Rectal smooth muscle tissue (tissue), 1 donor: ENCODE measurements at regions not wholly inside any gene's neighbourhood (a gene's known extent, or its start where the extent isn't known, plus 50 kb on each side); places are given as distances from the start of the nearest gene placed in this dataset.

Experiments
- H3K27ac ChIP-seq: one replicate; pipeline ENCODE4 v1.7.0; 2013; ENCODE audit warnings: low read depth, low read length, inconsistent platforms
- H3K27me3 ChIP-seq: one replicate; pipeline ENCODE4 v1.7.0; 2013; ENCODE audit warnings: low read length; ENCODE audit not compliant: control insufficient read depth, insufficient read depth
- H3K36me3 ChIP-seq: one replicate; pipeline ENCODE4 v1.7.0; 2013; ENCODE audit warnings: low read length; ENCODE audit not compliant: control insufficient read depth, insufficient read depth
- H3K4me1 ChIP-seq: one replicate; pipeline ENCODE4 v1.7.0; 2013; ENCODE audit warnings: low read length; ENCODE audit not compliant: control insufficient read depth, insufficient read depth
- H3K4me3 ChIP-seq: one replicate; pipeline ENCODE4 v1.7.0; 2013; ENCODE audit warnings: low read length
- H3K9ac ChIP-seq: one replicate; pipeline ENCODE4 v1.7.0; 2013; ENCODE audit warnings: low read length

- Histone ChIP-seq H3K27ac (no peak overlapping the region), H3K27me3 (no peaks in the 10 kb centered on the region), H3K9ac (no peak overlapping the region), H3K36me3 (no peaks in the 10 kb centered on the region), H3K4me3 (no peak overlapping the region), H3K4me1 (no peaks in the 10 kb centered on the region)
Measured at GRCh38 chr7:20013536-20013935, 203.6 kb downstream of the MACC1 start.

- no peak overlapping the region for H3K27ac ChIP-seq
- no peaks in the 10 kb centered on the region for H3K4me1 ChIP-seq
- no peak overlapping the region for H3K9ac ChIP-seq
- no peaks in the 10 kb centered on the region for H3K36me3 ChIP-seq
- H3K27me3 ChIP-seq: no peaks in the 10 kb centered on the region
- no peak overlapping the region for H3K4me3 ChIP-seq
Measured at GRCh38 chr7:20012100-20012499, 205.1 kb downstream of the MACC1 start.

- Histone ChIP-seq H3K9ac (no peak overlapping the region), H3K4me3 (no peak overlapping the region), H3K36me3 (no peaks in the 10 kb centered on the region), H3K27ac (no peak overlapping the region), H3K27me3 (no peaks in the 10 kb centered on the region), H3K4me1 (no peaks in the 10 kb centered on the region)
Measured at GRCh38 chr7:20010877-20011276, 206.3 kb downstream of the MACC1 start.

GRCh38 chr7:20007510-20007909, 209.7 kb downstream of the MACC1 start:
- Histone ChIP-seq H3K9ac (no peak overlapping the region), H3K4me1 (no peaks in the 10 kb centered on the region), H3K4me3 (no peak overlapping the region), H3K36me3 (no peaks in the 10 kb centered on the region), H3K27ac (no peak overlapping the region), H3K27me3 (no peaks in the 10 kb centered on the region)

- Histone ChIP-seq H3K36me3 (no peaks in the 10 kb centered on the region), H3K27me3 (no peaks in the 10 kb centered on the region), H3K27ac (no peak overlapping the region), H3K4me1 (no peaks in the 10 kb centered on the region), H3K4me3 (no peak overlapping the region), H3K9ac (no peak overlapping the region)
Measured at GRCh38 chr7:20005081-20005480, 212.1 kb downstream of the MACC1 start.

GRCh38 chr7:19999681-20000080, 217.5 kb downstream of the MACC1 start:
- H3K4me1 ChIP-seq: no peaks in the 10 kb centered on the region
- H3K4me3 ChIP-seq: no peak overlapping the region
- no peak overlapping the region for H3K9ac ChIP-seq
- H3K27me3 ChIP-seq: no peaks in the 10 kb centered on the region
- H3K36me3 ChIP-seq: no peaks in the 10 kb centered on the region
- no peak overlapping the region for H3K27ac ChIP-seq

GRCh38 chr7:19991936-19992335, 218.5 kb upstream of the TMEM196 start:
- no peaks in the 10 kb centered on the region for H3K27me3 ChIP-seq
- H3K27ac ChIP-seq: no peak overlapping the region
- H3K4me3 ChIP-seq: no peak overlapping the region
- no peaks in the 10 kb centered on the region for H3K4me1 ChIP-seq
- no peaks in the 10 kb centered on the region for H3K36me3 ChIP-seq
- H3K9ac ChIP-seq: no peak overlapping the region

GRCh38 chr7:19989906-19990305, 216.5 kb upstream of the TMEM196 start:
- Histone ChIP-seq H3K27ac (no peak overlapping the region), H3K36me3 (no peaks in the 10 kb centered on the region), H3K27me3 (no peaks in the 10 kb centered on the region), H3K9ac (no peak overlapping the region), H3K4me1 (no peaks in the 10 kb centered on the region), H3K4me3 (no peak overlapping the region)

GRCh38 chr7:19988860-19989259, 215.4 kb upstream of the TMEM196 start:
- no peaks in the 10 kb centered on the region for H3K36me3 ChIP-seq
- no peak overlapping the region for H3K4me3 ChIP-seq
- H3K27ac ChIP-seq: no peak overlapping the region
- H3K4me1 ChIP-seq: no peaks in the 10 kb centered on the region
- no peak overlapping the region for H3K9ac ChIP-seq
- H3K27me3 ChIP-seq: no peaks in the 10 kb centered on the region

- H3K9ac ChIP-seq: no peak overlapping the region
- no peak overlapping the region for H3K4me3 ChIP-seq
- no peak overlapping the region for H3K27ac ChIP-seq
- no peaks in the 10 kb centered on the region for H3K27me3 ChIP-seq
- H3K36me3 ChIP-seq: no peaks in the 10 kb centered on the region
- H3K4me1 ChIP-seq: no peaks in the 10 kb centered on the region
Measured at GRCh38 chr7:19984231-19984632, 210.8 kb upstream of the TMEM196 start.

GRCh38 chr7:19982841-19983835, 209.7 kb upstream of the TMEM196 start:
- Histone ChIP-seq H3K9ac (peak overlapping the region; percentile 27), H3K4me1 (no peaks in the 10 kb centered on the region), H3K27me3 (no peaks in the 10 kb centered on the region), H3K36me3 (no peaks in the 10 kb centered on the region), H3K27ac (no peak overlapping the region), H3K4me3 (no peak overlapping the region)

- Histone ChIP-seq H3K27ac (no peak overlapping the region), H3K4me1 (no peaks in the 10 kb centered on the region), H3K4me3 (no peak overlapping the region), H3K27me3 (no peaks in the 10 kb centered on the region), H3K36me3 (no peaks in the 10 kb centered on the region), H3K9ac (no peak overlapping the region)
Measured at GRCh38 chr7:19973581-19973980, 200.2 kb upstream of the TMEM196 start.

- Histone ChIP-seq H3K36me3 (no peaks in the 10 kb centered on the region), H3K4me1 (no peaks in the 10 kb centered on the region), H3K27me3 (no peaks in the 10 kb centered on the region), H3K4me3 (no peak overlapping the region), H3K27ac (no peak overlapping the region), H3K9ac (no peak overlapping the region)
Measured at GRCh38 chr7:19972876-19973275, 199.5 kb upstream of the TMEM196 start.
